NCI-H774 (cell line): ENCODE measurements at regions not wholly inside any gene's neighbourhood (a gene's known extent, or its start where the extent isn't known, plus 50 kb on each side); places are given as distances from the start of the nearest gene placed in this dataset.
"Not testable (repeated sequence)": the region's sequence is repeated elsewhere in the genome, so short reads cannot be mapped to it uniquely, and the experiment has no call there.

Experiments used
- DNase-seq: peaks from one replicate; lab custom pipeline; 2025; lab: John Stamatoyannopoulos, UW

DNA sequence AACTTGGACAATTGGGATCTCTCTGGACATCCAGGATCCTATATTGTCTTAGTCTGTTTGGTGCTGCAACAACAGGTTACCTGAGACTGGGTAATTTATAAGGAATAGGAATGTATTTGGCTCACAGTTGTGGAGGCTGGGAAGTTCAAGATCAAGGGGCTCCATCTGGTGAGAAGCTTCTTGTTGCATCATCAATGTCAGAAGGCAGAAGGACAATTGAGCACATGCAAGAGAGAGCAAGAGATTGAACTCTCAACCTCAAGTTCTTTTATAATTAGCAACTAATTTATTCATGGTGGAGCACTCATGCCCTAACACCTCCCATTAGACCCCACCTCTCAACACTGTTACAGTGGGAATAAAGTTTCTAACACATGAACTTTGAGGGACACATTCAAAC is 124.7 kb upstream of the ETV3 start:
- no peak for DNase-seq

DNA sequence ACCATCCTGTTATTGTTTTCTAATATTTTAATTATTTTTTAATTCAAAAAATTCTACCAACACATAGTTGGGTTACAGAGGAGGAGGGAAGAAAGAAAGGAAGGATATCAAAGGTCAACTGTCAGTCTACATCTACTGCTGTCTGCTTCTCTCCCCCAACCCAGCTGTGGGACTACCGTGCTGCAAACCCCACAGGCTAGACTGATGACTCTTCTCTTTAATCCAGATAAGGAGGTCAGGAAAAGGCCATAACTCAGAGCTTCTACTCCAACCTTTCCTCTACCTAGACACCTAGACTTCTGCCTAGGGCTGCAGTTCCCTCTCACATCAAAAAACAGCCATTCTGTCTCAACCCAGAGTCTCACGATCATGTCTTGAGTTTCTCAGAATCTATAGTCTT is 124.2 kb upstream of the ETV3 start:
- DNase-seq, result no peak

DNA sequence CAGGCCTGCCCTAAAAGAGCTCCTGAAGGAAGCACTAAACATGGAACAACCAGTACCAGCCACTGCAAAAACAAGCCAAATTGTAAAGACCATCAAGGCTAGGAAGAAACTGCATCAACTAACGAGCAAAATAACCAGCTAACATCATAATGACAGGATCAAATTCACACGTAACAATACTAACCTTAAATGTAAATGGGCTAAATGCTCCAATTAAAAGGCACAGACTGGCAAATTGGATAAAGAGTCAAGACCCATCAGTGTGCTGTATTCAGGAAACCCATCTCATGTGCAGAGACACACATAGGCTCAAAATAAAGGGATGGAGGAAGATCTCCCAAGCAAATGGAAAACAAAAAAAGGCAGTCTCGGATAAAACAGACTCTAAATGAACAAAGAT is 117.7 kb upstream of the ETV3 start:
- DNase-seq, result not testable (repeated sequence)

DNA sequence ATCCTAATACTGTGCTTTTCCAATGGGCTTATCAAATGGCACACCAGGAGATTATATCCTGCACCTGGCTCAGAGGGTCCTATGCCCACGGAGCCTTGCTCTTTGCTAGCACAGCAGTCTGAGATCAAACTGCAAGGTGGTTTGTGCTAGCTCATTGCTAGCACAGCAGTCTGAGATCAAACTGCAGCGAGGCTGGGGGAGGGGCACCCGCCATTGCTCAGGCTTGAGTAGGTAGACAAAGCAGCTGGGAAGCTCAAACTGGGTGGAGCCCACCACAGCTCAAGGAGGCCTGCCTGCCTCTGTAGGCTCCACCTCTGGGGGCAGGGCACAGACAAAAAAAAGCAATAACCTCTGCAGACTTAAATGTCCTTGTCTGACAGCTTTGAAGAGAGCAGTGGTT is 116.0 kb upstream of the ETV3 start:
- DNase-seq, result not testable (repeated sequence)

DNA sequence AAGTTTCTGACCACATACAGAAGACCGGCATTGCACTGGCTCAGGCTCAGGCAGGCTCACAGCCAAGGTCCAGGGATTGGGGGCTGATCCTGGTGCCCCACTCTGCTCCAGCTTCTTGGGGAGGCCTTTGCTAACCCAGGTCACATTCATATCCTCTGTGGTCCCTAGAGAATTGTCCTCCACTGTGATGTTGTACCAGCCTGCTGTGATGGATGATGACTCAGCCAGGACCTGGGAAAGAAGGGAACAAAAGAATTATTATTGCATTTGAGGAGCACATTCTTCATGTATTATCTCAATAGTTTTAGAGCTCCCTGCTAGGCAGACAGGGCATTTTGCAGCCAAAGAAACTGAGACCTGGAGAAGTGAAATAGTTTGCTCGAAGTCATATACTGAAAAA is 114.3 kb upstream of the ETV3 start:
- DNase-seq, result no peak

DNA sequence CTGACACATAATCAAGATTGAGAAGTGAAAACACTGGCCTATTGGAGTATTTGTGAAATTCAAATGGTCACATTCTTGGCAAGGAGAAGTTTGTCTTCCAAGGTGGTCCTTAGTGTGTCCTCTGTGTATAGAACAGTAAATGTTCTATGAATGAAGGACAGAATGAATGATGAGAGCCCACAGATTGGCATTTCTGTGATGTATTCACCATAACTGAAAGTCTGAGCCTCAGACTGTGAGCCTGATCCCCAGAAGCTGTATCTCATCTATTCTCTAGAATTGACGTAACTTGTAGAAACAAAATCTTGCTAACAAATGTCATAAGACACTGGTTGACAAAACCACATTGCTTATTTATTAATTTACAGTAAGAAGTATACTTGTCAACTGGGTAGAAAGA is 111.5 kb upstream of the ETV3 start:
- no peak for DNase-seq

DNA sequence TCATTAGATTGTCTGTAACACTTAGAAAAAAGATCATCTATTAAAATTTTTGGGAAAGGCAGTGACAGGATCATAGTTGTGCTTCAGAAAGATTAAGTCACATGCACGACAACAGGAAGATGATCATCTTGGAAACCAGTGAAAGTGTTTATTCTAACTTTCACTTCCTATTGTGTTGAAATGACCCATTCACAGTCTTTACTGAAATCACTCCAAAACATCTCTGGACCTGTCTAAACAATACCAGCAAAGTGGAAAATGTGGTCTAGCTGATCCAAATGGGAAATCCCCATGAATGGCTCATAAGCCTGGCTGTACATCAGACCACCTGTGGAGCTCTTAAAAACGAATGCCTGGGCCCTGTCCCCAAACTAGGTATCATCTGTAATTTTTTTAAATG is 111.1 kb upstream of the ETV3 start:
- DNase-seq, result no peak

DNA sequence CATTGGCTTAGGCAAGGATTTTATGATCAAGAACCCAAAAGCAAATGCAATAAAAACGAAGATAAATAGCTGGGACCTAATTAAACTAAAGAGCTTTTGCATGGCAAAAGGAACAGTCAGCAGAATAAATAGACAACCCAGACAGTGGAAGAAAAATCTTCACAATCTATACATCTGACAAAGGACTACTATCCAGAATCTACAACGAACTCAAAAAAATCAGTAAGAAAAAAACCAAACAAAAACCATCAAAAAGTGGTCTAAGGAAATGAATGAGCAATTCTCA is 109.5 kb upstream of the ETV3 start:
- not testable (repeated sequence) for DNase-seq

DNA sequence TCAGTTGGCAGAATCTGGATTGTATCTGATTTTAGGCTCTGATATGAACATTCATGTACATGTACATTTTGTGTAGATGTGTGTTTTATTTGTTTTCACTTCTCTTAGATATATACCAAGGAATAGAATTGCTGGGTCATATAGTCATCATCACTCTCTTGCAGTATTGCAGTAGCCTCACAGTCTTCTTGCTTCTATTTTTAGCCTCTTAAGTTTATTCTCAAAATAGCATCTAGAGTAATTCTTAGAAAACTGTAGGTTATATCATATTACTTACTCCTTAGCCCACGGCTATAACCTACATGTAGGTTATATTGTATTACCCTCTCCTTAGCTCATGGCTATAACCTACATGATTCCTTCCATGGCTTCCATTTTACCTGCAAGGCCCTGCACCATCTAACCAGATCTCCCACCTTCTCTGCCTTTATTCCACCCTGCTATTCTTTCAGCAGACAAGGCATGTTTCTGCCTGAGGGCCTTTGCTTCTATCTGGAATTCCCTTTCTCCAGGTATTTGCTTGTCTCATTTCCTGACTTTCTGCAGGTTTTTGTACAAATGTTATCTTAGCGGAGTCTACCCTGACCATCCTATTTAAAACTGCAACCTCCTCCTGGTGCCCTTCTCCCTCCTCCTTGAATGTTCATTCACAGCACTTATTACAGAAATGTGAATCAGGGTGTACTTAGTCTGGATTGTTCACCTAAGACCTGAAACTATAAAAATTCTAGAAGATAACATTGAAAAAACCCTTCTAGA is 109.0 kb upstream of the ETV3 start:
- DNase-seq, result no peak

DNA sequence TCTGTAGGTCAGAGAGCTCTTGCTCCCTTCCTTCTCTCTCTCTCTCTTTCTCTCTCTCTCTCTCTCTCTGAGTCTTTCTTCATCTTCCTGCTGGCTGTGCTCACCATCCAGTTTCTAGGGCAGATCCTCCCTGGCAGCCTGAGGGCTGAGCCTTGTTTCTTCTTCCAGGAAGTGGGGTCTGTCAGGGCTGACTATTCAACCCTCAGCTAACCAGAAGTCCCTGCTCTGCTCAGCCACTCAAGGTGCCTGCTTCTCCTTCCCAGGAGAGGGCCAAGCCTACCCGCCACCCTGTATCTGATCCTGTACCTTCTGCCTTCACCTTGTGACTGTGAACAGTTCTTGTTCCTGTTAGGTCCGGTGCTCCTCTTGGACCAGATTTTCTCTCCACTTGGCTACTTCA is 107.6 kb upstream of the ETV3 start:
- no peak for DNase-seq

DNA sequence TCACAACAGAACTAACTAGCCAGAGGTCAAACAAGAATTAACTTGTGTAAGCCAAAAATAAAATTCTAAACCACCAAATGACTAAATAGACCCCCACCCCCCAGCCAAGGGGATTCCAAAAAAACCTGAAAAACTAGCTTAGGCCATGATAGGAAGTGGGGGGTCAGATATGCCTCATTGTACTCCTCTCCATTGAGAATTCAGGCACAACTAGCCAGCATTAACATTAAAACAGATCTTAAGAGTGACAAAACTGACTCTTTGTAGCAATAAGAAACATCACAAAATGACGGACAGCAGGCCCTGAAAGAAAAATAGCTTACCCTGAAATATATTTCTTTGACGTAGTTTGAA is 103.0 kb upstream of the ETV3 start:
- DNase-seq, result no peak

DNA sequence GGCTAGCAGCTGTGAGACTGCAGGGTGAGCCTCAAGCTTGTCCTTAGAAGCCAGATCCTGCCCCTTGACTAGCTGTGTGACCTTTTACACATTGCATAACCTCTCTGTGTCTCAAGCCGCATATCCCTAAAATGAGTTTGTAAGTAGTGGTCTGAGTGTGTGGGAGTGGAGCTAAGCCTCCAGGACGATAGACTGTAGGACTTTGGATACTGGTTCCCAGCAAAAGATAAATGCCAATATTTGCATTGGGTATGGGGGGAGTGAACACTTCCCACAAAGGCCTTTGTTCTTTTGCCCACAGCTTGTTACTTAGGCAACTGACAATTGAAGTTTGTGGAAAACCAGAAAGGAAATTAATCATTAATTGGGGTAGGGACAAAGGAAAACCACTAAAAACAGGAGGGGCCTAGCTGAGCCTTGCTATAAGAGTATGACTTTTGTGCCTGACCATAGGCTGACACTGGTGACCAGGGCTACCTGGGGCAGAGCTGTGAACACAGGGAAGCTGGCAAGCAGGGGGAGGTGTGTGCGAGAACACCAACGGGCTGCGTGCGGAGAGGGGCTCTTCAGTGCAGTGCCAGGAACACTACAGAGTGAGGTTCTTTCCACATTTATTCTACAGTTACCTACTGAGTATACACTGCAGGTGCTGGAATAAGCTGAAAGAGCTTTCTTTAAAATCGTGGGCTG is 102.4 kb upstream of the ETV3 start:
- DNase-seq, result peak; percentile 7

DNA sequence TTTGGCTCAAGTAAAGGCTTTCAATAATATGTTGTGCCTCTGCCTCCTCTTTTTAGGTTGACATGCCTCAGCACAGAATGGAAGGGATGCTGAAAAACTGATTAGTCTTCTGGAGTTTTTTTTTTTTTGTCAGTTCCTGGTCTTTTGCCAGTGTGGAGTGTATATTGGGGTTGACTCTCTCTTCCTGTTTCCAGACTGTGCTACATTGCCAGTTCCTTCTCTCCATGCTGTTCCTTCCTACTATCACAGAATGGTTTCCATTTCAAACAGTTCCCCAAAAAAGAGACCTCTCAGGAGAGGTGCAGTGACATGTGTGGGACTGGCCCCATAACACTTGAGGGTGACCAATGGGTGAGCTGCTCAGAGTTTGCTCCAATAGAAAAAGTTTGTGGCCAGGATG is 101.7 kb upstream of the ETV3 start:
- DNase-seq, result no peak

DNA sequence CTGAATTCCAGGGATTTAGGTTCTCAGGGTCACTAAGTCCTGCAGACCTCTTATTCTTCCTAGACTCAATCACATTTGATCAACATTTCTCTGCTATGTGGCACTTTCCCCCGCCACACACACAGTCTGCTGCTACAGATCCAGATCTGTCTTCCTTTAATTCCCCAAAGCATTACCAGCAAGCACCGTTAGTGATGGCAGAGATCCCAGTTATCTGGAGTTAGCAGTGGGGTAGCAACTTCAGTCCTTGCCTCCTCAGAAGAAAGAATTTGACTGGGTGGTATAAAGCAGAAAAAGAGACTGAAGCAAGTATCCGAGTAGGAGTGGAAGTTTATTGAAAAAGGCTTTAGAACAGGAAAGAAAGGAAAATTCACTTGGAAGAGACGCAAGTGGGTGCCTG is 100.4 kb upstream of the ETV3 start:
- no peak for DNase-seq

DNA sequence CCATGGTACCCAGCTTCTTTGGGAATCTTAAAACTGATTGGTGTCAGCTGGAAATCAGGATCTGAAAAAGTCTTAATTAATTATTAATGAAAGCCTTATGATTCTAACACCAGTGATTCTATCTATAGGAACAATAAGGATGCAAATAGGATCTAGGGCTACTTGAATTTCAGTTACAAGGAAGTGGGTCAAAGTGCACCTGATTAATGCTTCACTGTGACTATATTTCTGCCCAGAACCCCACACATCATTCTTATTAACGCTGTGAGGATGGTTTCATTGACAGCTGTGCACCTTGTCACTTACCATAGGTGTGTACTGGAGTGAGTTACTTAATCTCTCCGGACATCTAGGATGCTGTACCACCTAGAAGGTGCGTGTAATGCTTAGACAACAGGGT is 99.8 kb upstream of the ETV3 start:
- DNase-seq, result no peak

DNA sequence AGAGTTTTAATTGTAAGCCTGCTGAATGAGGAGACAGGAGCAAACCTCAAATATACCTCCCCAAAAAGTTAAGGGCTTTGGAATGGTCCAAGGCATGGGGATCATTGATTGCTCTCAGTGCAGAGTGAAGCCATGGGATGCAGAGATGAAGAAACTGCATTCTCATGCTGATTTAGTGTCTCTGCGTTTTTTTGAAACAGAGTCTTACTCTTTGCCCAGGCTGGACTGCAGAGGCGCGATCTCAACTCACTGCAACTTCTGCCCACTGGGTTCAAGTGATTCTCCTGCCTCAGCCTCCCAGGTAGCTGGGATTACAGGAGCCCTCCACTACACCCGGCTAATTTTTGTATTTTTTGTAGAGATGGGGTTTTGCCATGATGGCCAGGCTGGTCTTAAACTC is 99.3 kb upstream of the ETV3 start:
- DNase-seq, result no peak

DNA sequence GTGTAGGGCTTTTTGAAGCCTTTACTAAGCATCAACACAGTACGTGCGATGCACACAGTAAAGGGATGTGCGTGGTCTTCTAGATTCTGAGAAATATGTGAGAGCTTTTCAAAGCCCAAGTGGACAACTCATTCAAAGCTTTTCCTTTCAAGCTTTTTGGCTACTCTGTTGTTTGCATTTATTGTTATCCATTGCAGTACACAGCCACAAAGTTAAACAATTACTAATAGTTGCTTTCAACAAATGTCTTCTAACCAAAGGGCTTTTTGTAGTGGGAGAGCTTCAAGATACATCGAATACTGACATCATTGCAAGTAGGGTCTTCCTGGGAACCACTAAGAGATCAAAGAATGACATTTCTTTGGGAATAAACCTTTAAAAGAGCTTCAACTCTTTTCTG is 97.9 kb upstream of the ETV3 start:
- no peak for DNase-seq

DNA sequence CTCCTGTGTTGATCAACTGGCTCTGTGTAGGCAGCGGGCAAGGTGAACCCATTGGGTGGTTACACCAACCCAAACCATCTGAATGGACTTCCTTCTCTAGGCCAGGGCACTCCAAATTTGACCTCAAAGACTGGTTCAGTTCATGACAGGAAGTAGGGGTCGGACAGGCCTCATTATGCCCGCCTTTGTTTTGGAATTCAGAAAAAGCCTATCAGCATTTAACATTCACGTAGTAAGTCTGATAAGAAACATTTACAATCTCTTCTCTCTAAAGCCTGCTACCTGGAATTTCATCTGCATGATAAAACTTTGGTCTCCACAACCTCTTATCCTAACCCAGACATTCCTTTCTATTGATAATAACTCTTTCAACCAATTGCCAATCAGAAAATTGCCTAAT is 97.1 kb upstream of the ETV3 start:
- DNase-seq, result no peak

DNA sequence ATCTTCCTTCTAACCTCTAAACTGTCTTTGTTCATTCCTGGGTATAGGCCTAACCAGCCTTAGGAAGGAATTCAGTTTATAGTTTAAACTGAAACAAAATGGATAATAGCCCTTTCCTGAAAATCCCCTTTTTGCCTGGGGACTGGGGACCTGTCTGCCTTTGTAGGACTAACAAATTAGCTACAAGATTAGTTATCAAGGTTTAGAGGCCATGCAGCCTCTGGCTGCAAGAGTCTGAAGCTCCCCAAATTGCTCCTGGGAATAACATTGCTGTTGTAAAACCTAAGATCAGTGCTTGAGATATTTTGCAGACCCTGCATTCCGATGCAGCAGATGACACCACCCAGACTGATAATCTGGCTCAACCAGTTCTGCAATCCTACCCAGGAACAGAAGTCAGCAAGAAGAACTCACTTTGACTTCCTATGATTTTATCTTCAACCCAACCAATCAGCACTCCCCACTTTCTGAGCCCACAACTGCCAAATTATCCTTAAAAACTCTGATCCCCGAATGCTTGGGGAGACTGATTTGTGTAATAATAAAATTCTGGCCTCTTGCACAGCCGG is 96.6 kb upstream of the ETV3 start:
- DNase-seq, result no peak

DNA sequence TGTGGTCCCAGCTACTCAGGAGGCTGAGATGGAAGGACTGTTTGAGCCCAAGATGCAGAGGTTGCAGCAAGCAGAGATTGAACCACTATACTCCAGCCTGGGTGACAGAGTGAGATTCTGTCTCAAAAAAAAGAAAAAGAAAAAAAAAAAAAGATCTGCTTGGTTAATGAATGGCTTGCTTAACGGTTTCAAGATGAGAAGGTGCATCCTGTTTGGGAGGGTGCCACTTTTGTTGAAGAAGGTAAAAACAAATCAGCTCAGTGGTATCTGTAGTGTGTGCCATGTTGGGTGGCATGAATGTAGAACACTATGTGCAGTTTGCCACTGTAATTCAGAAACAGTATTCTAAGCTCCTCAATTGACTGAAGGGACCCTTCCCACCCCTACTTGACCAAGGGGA is 94.9 kb upstream of the ETV3 start:
- DNase-seq, result no peak

DNA sequence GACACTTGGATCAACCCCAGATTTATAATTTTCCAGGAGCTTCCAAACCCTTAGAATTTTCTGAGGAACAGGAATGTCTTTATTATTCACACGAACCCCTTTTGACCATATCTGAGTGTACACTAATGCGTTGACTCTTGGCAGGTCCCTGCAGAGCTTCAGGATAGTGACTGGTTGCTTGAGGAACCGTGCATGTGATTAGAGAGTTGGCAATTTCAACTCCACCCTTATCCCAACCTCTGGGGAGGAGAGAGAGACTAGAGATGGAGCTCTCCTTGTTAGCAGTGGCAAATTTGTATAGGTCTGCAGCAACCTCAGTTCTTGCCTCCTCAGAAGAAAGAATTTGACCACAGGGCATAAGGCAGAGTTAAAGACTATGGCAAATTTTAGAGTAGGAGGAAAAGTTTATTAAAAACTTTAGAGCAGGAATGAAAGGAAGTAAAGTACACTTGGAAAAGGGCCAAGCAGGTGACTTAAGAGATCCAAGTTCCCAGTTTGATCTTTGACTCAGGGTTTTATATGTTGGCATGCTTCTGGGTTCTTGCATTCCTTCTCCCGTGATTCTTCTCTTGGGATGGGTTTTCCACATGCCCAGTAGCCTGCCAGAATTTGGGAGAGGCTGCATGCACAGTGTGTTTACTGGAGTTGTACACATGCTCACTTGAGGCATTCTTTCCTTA is 93.8 kb upstream of the ETV3 start:
- DNase-seq, result no peak

DNA sequence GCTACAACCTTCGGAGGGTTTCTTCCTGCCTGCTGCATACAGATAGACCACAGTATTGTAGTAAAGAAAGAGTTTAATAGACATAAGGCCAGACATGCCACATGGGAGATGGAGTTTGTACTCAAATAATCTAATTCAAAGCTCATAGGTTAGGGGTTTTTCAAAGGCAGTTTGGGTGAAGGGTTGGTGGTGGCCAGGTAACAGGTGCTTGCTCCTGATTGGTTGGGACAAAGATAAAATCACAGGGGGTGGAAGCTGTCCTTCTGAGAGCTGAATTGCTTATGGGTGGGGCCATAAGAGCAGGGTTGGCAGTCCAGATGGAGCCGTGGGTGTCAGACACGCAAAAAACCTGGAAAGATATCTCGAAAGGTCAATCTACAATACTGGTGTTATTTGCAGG is 92.3 kb upstream of the ETV3 start:
- no peak for DNase-seq

DNA sequence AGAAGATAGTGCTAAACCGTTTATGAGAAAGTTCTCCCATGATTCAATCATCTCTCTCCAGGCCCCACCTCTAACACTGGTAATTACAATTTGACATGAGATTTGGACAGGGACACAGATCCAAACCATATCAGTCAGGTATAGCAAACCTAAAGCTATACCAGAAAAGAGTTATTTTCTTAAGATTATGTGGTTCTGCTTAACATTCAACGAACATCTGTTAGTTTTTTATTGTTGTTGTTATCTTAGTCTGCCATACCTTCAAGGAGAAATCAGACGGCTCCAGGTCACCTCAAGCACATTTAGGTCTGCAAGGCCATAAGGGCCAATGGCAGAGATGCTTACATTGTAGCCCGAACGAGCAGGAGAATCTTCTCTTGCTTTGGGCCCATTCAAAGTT is 89.5 kb upstream of the ETV3 start:
- no peak for DNase-seq
